Fibroblast of lung (primary cell): ENCODE measurements at regions not wholly inside any gene's neighbourhood (a gene's known extent, or its start where the extent isn't known, plus 50 kb on each side); places are given as distances from the start of the nearest gene placed in this dataset.

Experiments used
- EZH2 ChIP-seq: IDR thresholded peaks from 2 replicates; pipeline ENCODE4 v1.5.1; 2012; ENCODE audit warnings: low read length, control low read depth, mild to moderate bottlenecking; ENCODE audit errors: missing control alignments
- TF ChIP-seq, protein P1 (sequence below), 2 donors: IDR thresholded peaks in 1 of 2; conservative IDR thresholded peaks in 1 of 2; 1 replicate in 1 of 2; 2 replicates in 1 of 2; pipeline ENCODE4 v1.5.1; 2011 to 2012; ENCODE audit warnings: low read length in 2 of 2, control low read depth in 1 of 2, inconsistent platforms in 1 of 2, low read depth in 1 of 2, mild to moderate bottlenecking in 1 of 2

DNA sequence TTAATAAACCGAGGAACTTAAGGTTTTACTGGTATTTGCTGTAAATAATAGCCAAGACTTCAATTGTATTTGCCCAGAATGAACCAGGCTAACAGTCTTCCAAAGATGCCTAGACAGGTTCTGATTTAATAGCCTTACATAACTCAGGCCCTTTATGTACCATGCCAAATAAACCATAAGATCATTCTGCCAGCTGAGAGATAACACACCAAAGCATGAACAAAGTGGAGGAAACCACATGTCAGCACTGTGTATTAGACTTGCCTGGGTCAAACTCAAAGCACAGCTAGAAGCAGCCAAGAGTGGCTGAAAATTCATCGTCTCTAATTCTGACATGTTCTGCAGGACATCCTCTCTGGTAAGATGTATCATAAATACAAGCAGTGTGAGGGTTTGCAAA is 319.3 kb upstream of the ZNF608 start:
- TF ChIP-seq, protein P1, sequence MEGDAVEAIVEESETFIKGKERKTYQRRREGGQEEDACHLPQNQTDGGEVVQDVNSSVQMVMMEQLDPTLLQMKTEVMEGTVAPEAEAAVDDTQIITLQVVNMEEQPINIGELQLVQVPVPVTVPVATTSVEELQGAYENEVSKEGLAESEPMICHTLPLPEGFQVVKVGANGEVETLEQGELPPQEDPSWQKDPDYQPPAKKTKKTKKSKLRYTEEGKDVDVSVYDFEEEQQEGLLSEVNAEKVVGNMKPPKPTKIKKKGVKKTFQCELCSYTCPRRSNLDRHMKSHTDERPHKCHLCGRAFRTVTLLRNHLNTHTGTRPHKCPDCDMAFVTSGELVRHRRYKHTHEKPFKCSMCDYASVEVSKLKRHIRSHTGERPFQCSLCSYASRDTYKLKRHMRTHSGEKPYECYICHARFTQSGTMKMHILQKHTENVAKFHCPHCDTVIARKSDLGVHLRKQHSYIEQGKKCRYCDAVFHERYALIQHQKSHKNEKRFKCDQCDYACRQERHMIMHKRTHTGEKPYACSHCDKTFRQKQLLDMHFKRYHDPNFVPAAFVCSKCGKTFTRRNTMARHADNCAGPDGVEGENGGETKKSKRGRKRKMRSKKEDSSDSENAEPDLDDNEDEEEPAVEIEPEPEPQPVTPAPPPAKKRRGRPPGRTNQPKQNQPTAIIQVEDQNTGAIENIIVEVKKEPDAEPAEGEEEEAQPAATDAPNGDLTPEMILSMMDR (conservative IDR thresholded peaks at IDR 0.05 in 1 of 2, IDR thresholded peaks at IDR 0.05 in 1 of 2; ENCODE audit: low read depth in 1 of 2, low read length in 2 of 2): no peak
- no peak for TF ChIP-seq EZH2
